Trophoblast cell (in vitro differentiated cells and primary cell): ENCODE measurements at regions not wholly inside any gene's neighbourhood (a gene's known extent, or its start where the extent isn't known, plus 50 kb on each side); places are given as distances from the start of the nearest gene placed in this dataset.

Experiments used
- DNase-seq, 2 donors: peaks; one replicate each; pipeline ENCODE4 v3.0.0-alpha.2; 2016
- H2AFZ ChIP-seq: 2 replicates; pipeline ENCODE4 v1.6.1; 2013; ENCODE audit warnings: low read length, moderate library complexity, mild to moderate bottlenecking; ENCODE audit not compliant: insufficient read depth, poor library complexity
- H2AK5ac ChIP-seq: 2 replicates; pipeline ENCODE4 v1.6.1; 2013; ENCODE audit warnings: mild to moderate bottlenecking, low read length
- H2BK120ac ChIP-seq: 2 replicates; pipeline ENCODE4 v1.6.1; 2013; ENCODE audit warnings: low read length, mild to moderate bottlenecking, moderate library complexity; ENCODE audit not compliant: insufficient read depth, poor library complexity
- H2BK12ac ChIP-seq: 2 replicates; pipeline ENCODE4 v1.6.1; 2013; ENCODE audit warnings: mild to moderate bottlenecking, low read length, moderate library complexity
- H2BK5ac ChIP-seq: 2 replicates; pipeline ENCODE4 v1.6.1; 2013; ENCODE audit warnings: low read length, low read depth, moderate library complexity, mild to moderate bottlenecking; ENCODE audit not compliant: poor library complexity
- H3K14ac ChIP-seq: 2 replicates; pipeline ENCODE4 v1.6.1; 2013; ENCODE audit warnings: mild to moderate bottlenecking, low read length
- H3K18ac ChIP-seq: 2 replicates; pipeline ENCODE4 v1.6.1; 2013; ENCODE audit warnings: mild to moderate bottlenecking, low read length
- H3K23ac ChIP-seq: 2 replicates; pipeline ENCODE4 v1.6.1; 2013; ENCODE audit warnings: low read length
- H3K27ac ChIP-seq: 2 replicates; pipeline ENCODE4 v1.5.1; 2013; ENCODE audit warnings: low read depth, mild to moderate bottlenecking, inconsistent platforms, low read length, moderate library complexity
- H3K27me3 ChIP-seq: 2 replicates; pipeline ENCODE4 v1.6.1; 2013; ENCODE audit warnings: inconsistent platforms, mild to moderate bottlenecking, low read length, moderate library complexity; ENCODE audit not compliant: insufficient read depth
- H3K36me3 ChIP-seq, 2 experiments: 1 replicate in 1 of 2; 2 replicates in 1 of 2; pipeline ENCODE4 v1.6.1; 2013; ENCODE audit warnings: low read length in 2 of 2, mild to moderate bottlenecking in 2 of 2, moderate library complexity in 1 of 2; ENCODE audit not compliant: insufficient read depth in 2 of 2, control insufficient read depth in 1 of 2
- H3K4ac ChIP-seq: 2 replicates; pipeline ENCODE4 v1.6.1; 2013; ENCODE audit warnings: low read depth, mild to moderate bottlenecking, low read length, moderate library complexity
- H3K4me1 ChIP-seq, 2 experiments: 1 replicate in 1 of 2; 2 replicates in 1 of 2; pipeline ENCODE4 v1.6.1; 2013; ENCODE audit warnings: low read length in 2 of 2, mild to moderate bottlenecking in 2 of 2, moderate library complexity in 1 of 2; ENCODE audit not compliant: insufficient read depth in 2 of 2, control insufficient read depth in 1 of 2
- H3K4me2 ChIP-seq: 2 replicates; pipeline ENCODE4 v1.6.1; 2013; ENCODE audit warnings: inconsistent platforms, mild to moderate bottlenecking, low read length, moderate library complexity
- H3K4me3 ChIP-seq: 2 replicates; pipeline ENCODE4 v1.5.1; 2013; ENCODE audit warnings: mild to moderate bottlenecking, low read depth, low read length, inconsistent platforms
- H3K79me1 ChIP-seq: one replicate; pipeline ENCODE4 v1.6.1; 2013; ENCODE audit warnings: low read length
- H3K79me2 ChIP-seq: 2 replicates; pipeline ENCODE4 v1.6.1; 2013; ENCODE audit warnings: low read length, mild to moderate bottlenecking; ENCODE audit not compliant: control insufficient read depth, insufficient read depth, poor library complexity
- H3K9ac ChIP-seq: 2 replicates; pipeline ENCODE4 v1.6.1; 2013; ENCODE audit warnings: mild to moderate bottlenecking, low read length
- H3K9me3 ChIP-seq: 2 replicates; pipeline ENCODE4 v1.6.1; 2013; ENCODE audit warnings: low read depth, mild to moderate bottlenecking, control low read depth, inconsistent platforms, low read length; ENCODE audit not compliant: insufficient read depth
- H4K12ac ChIP-seq: 2 replicates; pipeline ENCODE4 v1.6.1; 2013; ENCODE audit warnings: low read depth, mild to moderate bottlenecking, low read length, moderate library complexity
- H4K8ac ChIP-seq: 2 replicates; pipeline ENCODE4 v1.6.1; 2013; ENCODE audit warnings: low read depth, mild to moderate bottlenecking, low read length, moderate library complexity
- H4K91ac ChIP-seq: one replicate; pipeline ENCODE4 v1.6.1; 2013; ENCODE audit warnings: low read depth, mild to moderate bottlenecking, low read length, moderate library complexity
- WGBS: extraction: QIAGEN DNeasy Blood & Tissue Kit; methylation state at CpG from one replicate; pipeline ENCODE4 v1.1.7; 2013; ENCODE audit warnings: missing lambda C conversion rate; ENCODE audit not compliant: insufficient read length, insufficient coverage; ENCODE audit errors: extremely low coverage; 5-methylcytosine and 5-hydroxymethylcytosine counted together

DNA sequence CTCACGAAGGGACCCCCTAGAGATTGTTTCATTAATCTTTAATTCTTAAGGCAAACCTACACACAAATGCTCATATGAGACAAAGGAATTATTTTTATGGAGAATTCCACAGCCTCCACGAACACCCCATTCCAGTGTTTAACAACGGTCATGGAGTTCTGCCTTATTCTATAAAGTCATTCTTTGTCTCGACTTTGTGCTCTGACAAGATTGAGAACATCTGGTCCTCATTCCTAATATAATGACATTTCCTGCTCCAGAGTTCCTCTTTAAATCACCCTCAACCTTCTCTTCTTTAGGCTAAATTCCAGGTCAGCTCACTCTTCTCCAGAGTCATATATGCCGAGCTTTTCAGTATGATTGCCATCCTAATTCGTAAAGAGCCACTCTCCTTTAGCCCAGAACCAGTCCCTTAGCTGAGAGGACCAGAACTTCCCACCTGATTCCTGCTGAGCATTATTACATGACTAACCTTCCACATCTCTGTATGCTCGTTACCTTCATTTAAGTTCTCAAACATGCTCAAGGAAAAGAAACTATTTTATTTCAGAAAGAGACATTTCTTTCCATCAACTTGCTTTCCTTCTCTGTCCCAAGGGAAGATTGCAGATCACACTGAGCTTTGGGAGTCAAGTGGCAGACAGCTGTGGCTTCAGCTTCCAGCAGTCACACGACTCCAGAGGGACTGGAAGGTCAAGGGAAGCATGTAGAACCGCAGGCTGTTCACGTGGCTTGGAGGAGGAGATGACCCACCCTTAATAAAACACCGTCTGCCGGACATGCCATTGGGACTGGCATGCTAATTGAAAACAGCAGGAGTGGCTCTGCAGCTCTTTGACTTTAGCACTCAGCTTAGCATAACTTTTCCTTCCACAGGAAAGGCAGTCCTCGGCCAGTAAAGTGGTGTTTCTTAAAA, 467.1 kb upstream of the HSF2 start:
- no peak overlapping the region for H3K14ac ChIP-seq

GRCh38 chr6:121934451-121934850, 465.0 kb upstream of the HSF2 start:
- no CpG with 5 or more reads among the region's 2 CpGs for WGBS
- DNase-seq: no peak
- no peak overlapping the region for H3K14ac ChIP-seq

More for the DNA sequence above, 467.1 kb upstream of the HSF2 start:
- no peaks in the 10 kb centered on the region for H3K27me3 ChIP-seq
- no peak overlapping the region for H3K4me3 ChIP-seq
- no peak overlapping the region for H3K9ac ChIP-seq
- H3K9me3 ChIP-seq: no peaks in the 10 kb centered on the region
- no peak overlapping the region for H2AK5ac ChIP-seq
- H3K4ac ChIP-seq: no peak overlapping the region
- no peak overlapping the region for H2AFZ ChIP-seq
- no peak overlapping the region for H2BK120ac ChIP-seq
- H3K23ac ChIP-seq: no peak overlapping the region
- H3K4me1 ChIP-seq: peaks cover 0 to 2% of the 10 kb centered on the region in 2 experiments
- H3K27ac ChIP-seq: peak overlapping the region; percentile 23
- no peaks in the 10 kb centered on the region for H3K79me1 ChIP-seq
- no peak overlapping the region for H4K91ac ChIP-seq
- H2BK5ac ChIP-seq: no peak overlapping the region
- no peak overlapping the region for H3K4me2 ChIP-seq
- no CpG with 5 or more reads among the region's 13 CpGs for WGBS
- peak; percentile 6 to 21 for DNase-seq
- H3K18ac ChIP-seq: no peak overlapping the region
- no peaks in the 10 kb centered on the region for H3K36me3 ChIP-seq
- H4K12ac ChIP-seq: no peak overlapping the region
- H2BK12ac ChIP-seq: no peak overlapping the region
- H4K8ac ChIP-seq: no peak overlapping the region
- H3K79me2 ChIP-seq: no peaks in the 10 kb centered on the region

GRCh38 chr6:121940728-121941127, 458.7 kb upstream of the HSF2 start:
- Histone ChIP-seq H3K79me1 (no peaks in the 10 kb centered on the region), H3K4me2 (no peak overlapping the region), H2AFZ (no peak overlapping the region), H3K23ac (no peak overlapping the region), H2BK120ac (no peak overlapping the region), H2BK5ac (no peak overlapping the region), H3K18ac (no peak overlapping the region), H3K36me3 (no peaks in the 10 kb centered on the region), H3K79me2 (no peaks in the 10 kb centered on the region), H4K91ac (no peak overlapping the region), H3K27ac (no peak overlapping the region), H4K8ac (no peak overlapping the region), H4K12ac (no peak overlapping the region), H3K4ac (no peak overlapping the region), H3K4me3 (no peak overlapping the region), H3K4me1 (no peaks in the 10 kb centered on the region), H2AK5ac (no peak overlapping the region), H3K9ac (no peak overlapping the region), H3K9me3 (no peaks in the 10 kb centered on the region), H3K14ac (no peak overlapping the region), H3K27me3 (no peaks in the 10 kb centered on the region), H2BK12ac (no peak overlapping the region)
- no CpG with 5 or more reads among the region's 2 CpGs for WGBS
- DNase-seq: no peak

More at GRCh38 chr6:121934451-121934850, 465.0 kb upstream of the HSF2 start:
- Histone ChIP-seq H3K79me2 (no peaks in the 10 kb centered on the region), H2BK120ac (no peak overlapping the region), H3K18ac (no peak overlapping the region), H4K8ac (no peak overlapping the region), H4K12ac (no peak overlapping the region), H4K91ac (no peak overlapping the region), H3K79me1 (no peaks in the 10 kb centered on the region), H2AK5ac (no peak overlapping the region), H3K4me1 (peaks cover 0 to 2% of the 10 kb centered on the region in 2 experiments), H3K4me3 (no peak overlapping the region), H3K23ac (no peak overlapping the region), H3K27me3 (no peaks in the 10 kb centered on the region), H3K36me3 (no peaks in the 10 kb centered on the region), H2AFZ (no peak overlapping the region), H3K9ac (no peak overlapping the region), H3K9me3 (no peaks in the 10 kb centered on the region), H3K4ac (no peak overlapping the region), H2BK12ac (no peak overlapping the region), H2BK5ac (no peak overlapping the region), H3K4me2 (no peak overlapping the region), H3K27ac (no peak overlapping the region)

- Histone ChIP-seq H3K4ac (no peak overlapping the region), H3K79me2 (no peaks in the 10 kb centered on the region), H2BK120ac (no peak overlapping the region), H2AK5ac (no peak overlapping the region), H3K4me2 (no peak overlapping the region), H4K12ac (no peak overlapping the region), H3K18ac (no peak overlapping the region), H3K9me3 (no peaks in the 10 kb centered on the region), H4K8ac (no peak overlapping the region), H3K36me3 (no peaks in the 10 kb centered on the region), H3K9ac (no peak overlapping the region), H2BK12ac (no peak overlapping the region), H2AFZ (no peak overlapping the region), H3K79me1 (no peaks in the 10 kb centered on the region), H3K23ac (no peak overlapping the region), H3K4me3 (no peak overlapping the region), H3K27me3 (no peaks in the 10 kb centered on the region), H3K27ac (no peak overlapping the region), H3K4me1 (no peaks in the 10 kb centered on the region), H2BK5ac (no peak overlapping the region), H4K91ac (no peak overlapping the region), H3K14ac (no peak overlapping the region)
- no peak for DNase-seq
- WGBS: no CpG with 5 or more reads among the region's 1 CpG
These were observed 455.1 kb upstream of the HSF2 start for GRCh38 chr6:121944354-121944753.
